GM21360 (cell line): ENCODE measurements at regions not wholly inside any gene's neighbourhood (a gene's known extent, or its start where the extent isn't known, plus 50 kb on each side); places are given as distances from the start of the nearest gene placed in this dataset.
A peak's percentile ranks its signal among the peaks of the same experiment; 100 is the strongest.

Experiments
- ATAC-seq: cut with Tn5 transposase; IDR thresholded peaks from one replicate; pipeline ENCODE4 v1.9.1; 2021; ENCODE audit warnings: mild to moderate bottlenecking, moderate library complexity; ENCODE audit not compliant: unreplicated experiment

DNA sequence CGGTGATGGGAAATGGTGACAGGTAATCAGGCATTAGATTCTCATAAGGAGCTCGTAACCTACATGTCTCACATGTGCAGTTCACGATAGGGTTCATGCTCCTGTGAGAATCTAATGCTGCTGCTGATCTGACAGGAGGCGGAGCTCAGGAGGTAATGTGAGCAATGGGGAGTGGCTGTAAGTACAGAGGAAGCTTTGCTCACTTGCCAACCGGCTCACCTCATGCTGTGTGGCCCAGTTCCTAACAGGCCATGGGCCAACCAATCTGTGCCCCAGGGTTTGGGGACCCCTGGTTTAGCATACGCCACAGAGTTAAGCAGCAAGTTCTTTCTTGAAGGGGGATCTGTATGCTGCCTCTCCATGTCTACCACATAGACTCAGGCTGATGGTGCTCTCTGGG, 133.1 kb downstream of the IQUB start:
- ATAC-seq = no peak

DNA sequence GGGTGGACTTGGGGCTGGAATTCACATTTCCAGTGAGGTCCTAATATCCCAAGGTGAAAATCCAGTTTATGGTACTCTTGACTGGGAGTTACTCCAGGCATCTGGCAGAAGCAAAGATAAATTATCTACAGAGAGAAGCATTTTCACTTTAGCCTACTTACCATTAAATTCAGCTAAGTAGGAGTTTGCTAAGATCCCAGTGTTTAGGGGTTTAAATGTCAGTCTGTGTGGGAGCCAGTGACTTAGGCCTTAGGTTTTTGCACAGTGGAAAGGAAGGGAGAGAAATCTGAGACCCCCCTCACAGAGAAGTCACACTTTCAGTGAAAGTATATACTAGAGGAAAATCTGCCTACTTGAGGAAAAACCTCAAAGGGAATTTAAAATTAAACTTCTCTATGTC, 134.2 kb downstream of the IQUB start:
- no peak for ATAC-seq

DNA sequence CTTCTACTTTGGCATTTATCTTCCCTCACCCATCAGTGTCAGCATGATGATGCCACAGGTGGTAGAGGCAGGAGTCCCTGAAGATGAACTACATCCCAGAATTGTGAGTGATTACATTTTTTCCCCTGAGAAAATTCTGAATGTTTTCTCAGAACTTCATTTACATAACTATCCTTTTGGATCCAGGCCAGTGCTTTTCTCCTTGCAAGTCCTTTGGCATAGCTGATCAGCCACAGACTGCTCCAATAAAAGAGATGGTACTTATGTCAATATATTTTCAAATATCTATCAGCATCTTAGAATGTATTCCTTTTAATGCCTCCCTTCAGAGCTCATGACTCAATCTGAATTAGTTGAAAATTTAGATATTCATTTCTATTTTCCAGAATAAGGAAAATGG, 135.5 kb downstream of the IQUB start:
- ATAC-seq = no peak

DNA sequence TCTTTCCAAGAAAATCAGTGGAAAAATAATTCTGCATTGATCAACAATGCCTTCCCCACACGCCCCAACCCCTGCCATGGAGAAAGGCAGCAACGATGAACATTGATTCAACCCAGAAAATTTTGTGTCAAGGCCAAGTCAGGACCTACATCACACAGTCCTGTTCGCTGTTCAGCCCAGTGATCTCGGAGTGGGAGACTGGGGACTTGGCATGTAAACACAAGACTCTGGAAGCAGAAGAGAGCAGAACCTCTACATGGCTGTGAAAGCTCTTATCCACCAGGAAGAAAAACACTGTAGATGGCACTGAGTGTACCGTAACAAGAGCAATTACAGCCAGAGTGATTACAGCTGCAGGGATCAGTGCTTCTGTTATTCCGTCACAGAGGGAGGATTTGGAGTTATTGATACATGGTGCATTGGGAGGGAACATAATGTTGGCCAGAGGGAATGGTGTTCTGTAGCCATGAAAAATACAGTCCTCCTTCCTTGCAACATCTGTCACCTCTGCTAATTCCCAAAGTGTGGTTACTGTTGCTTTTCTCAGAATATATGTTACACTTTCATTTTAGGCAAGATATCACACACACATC, 136.6 kb downstream of the IQUB start:
- no peak for ATAC-seq

DNA sequence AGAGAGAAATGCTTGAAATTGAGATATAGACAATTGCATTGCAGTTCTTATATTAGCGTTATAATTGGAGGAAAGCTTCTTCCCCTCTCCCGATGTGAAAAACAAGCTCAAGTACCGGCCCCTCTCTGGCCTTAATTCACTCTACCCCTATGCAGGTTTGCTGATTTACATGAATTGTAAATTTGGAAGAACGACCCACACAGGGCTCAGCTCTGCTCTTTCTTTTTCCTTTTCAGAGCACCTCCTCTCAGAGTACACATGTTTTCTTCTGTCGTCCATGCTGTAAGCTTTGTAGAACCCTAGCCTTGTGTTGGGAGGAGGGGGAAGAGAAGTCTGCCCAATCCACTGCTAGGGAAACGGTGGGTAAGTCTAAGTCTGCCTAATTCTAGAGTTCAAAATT, 140.8 kb downstream of the IQUB start:
- ATAC-seq = no peak

DNA sequence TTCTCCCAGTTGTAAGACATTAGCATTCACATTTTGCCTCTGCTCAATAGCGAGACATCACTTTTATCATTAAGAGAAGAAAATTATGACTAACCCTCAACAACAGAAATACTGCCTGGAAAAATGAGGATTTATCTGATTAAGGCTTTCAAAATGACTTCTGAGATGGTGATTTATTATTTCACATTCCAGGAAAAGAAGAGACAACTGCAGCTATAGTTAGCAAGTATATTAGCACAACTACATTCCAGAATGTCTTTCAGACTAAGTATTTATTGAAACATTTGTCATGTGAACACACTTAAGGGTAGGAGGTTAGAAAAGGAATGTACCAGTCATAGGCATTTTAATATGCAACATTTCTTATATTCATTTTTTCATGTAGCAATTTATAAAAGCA, 162.0 kb downstream of the IQUB start:
- ATAC-seq = no peak

DNA sequence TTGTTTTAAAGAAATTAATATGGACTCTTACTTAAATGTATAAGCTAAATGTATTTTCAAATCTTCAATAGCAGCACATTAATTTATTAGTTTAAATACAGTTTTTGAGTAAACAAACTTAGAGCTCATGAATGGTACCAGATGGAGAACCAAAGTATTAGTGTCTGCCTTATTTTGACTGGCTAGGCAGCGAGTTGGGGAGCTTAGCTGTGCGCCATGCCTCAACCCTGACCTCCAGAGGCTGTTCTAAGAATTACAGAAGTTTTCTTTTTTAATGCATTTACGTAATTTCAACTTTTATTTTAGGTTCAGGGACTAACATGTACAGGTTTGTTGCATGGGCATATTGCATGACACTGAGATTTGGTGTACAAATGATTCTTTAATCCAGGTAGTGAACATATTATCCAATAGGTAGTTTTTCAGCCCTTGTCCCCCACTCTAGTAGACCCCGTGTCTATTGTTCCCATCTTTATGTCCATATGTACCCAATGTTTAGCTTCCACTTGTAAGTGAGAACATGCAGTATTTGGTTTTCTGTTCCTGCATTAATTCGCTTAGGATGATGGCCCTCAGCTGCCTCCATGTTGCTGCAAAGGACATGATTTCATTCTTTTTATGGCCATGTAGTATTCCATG, 166.8 kb downstream of the IQUB start:
- ATAC-seq = peak; percentile 98

DNA sequence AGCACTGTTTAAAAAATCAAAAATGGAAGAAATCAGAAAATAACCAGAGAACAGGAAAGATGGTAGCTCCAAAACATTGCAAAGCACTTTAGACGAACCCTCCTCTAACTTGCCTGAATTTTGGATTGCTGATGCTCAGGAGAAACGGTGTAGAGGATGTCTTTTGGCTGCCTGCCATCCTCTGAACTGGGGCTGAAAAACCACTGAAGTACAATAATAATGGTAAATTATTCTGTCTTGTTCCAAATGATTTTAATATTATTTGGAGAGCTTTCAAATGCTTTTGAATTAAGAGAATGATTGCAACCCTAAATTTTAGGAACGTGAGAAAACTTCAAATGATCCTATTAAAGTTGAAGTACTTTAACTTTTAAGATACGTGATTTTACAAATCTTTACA, 167.3 kb upstream of the SLC13A1 start:
- ATAC-seq = no peak

DNA sequence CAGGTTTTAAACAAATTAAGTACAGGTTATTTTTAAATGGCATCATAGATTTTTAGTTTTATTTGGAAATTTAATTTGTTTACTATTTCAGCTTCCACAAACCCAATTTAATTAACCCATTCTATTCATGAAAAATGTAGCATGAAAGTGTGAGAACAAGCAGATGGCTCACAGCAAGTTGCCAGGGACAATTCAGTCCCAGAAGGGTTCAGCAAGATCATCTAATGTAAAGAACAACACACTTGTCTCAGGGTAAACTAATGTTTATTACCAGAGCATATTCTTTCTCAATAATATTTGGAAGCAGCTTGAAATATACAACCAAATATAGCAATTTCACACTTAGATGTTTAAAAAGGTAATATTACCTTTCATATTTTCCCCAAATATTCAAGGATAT, 166.9 kb upstream of the SLC13A1 start:
- no peak for ATAC-seq

DNA sequence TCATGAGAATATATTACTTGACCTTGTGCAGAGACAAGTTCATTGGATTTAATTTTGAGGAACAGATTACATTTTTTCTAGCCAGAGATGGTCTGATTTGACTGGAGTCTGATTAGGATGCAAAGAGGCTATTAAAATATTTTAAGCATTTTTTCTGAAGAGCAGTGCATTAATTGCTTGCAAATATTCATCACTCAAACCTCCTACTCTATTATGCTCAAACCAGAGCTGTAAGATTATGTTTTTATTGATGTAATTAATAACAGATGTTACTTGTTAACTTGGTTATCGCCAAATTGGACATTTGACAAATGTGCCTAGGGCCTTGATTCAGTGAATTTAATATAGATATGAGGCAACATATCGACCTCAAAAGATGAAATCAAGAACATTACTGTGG, 160.9 kb upstream of the SLC13A1 start:
- ATAC-seq = no peak

DNA sequence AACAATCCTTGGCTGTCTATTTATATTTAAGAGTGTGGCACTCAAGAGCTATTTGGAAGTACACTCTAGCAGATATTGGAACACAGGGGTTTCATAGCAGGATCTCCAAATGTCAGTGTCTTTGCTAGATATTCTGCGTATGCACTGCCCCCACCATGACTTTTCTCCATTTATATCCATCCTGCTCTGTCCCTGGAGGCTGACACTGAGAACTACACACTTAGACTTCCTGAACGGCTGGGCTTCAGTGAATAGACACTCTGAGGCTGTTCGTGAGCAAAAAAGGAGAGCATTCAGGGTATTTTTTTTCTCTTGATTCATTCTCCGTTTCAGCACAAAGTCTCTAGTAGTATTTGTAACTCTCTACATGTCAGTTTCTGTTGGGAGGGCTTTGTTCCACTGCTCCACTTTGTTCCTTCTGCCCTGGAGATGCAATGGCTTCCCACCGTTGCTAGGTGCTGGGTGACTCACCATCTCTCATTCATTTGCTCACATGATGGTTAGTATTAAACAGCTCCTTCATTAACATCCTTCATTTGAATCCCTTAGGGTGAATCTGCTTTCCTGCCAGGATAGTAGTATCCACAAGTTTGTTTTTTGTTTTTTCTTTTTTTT, 155.9 kb upstream of the SLC13A1 start:
- peak; percentile 66 for ATAC-seq

DNA sequence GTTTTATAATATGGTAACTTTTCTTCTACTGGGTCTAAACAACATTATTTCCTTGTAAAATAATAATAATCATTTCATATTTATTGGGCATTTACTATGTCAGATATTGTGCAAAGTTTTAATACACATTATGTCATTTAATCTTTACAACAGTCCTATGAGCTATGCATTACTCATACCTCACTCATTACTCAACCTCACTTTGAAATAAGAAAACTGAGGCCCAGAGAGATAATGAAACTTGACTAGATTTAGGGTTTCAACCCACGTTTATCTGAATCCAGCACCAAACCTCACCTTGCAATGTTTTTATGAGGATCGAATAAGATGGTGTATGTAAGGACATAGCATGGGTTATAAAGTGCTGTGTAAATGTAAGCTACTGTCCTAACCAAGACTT, 153.2 kb upstream of the SLC13A1 start:
- ATAC-seq = no peak

DNA sequence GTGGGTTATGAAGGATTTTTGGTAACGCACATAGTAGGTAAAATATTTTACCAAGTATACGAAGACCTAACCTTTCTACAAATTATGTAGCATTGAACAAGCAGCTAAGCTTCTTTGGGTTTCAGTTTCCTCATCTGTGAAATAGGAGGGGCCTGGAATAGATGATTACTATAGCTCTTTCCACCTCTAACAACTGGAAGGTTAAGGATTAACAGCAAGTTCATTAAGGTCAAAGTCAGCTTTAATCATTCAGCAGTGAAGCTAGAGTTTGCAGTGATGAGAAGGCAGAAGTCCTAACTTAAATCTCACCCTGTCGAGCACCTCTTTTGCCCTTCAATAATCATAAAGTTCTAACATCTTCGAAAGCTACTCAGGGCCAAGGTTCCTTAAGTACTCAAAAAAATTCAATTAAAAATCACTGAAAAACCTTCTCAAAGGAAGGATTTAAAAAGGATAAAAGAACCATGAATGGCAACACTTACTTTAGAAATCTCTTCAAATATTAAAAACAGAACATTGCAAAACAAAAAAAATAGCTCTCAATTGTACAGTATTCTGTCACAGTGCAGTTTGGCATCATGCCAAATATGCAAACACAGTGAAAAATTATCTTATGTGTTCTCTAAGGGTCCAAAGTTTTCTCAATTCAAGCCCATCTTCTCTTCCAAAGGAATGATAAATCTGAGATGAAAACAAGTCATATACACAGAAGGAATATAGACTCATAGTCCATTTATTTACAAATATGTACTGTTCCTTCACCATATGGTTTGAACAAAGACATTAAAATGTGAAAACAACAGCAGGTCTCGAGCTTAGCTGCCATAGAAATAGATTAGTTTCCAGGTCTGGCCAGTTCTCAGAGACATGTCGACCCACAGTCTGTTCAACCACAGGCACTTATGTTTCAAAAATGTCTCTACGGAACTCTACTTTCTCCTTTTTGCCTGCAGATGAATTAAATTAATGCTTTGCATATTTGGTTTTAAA, 152.0 kb upstream of the SLC13A1 start:
- ATAC-seq = no peak

DNA sequence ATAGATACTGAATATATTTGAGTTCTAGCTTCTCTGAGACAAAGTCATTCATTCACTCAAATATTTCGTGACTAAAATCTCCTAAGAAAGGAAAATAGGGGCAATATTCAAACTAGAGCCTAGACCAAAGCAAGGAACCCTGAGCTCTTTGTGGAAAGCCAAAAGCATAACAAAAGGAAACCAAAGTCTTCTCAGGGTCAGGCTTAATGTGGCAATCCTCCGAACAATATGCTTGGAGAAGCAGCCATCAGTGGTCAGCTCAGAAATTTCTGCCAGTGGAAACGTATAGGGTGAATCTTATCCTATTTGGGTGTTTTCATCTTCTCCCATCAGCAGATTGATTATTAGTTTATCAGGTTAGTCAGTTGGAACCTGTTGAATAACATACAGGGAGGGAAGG, 151.3 kb upstream of the SLC13A1 start:
- ATAC-seq = no peak

DNA sequence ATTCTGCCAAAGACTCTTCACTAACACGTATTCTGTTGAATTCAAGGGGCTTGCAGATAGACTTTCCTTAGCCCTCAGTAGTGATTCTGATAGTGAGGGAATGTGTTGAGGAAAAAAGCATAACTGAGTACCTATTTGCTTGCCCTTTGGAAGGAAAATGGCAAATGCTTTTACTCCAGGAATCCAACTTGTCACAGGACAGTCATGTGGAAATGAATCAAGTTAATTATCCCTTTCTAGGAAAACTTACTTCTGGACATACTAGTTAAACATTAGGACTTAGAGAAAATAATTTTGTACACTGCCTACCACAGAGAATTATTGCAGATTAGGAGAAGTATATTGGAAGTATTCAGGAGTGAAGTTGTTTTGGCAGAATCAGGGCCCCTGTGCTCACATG, 148.9 kb upstream of the SLC13A1 start:
- no peak for ATAC-seq

DNA sequence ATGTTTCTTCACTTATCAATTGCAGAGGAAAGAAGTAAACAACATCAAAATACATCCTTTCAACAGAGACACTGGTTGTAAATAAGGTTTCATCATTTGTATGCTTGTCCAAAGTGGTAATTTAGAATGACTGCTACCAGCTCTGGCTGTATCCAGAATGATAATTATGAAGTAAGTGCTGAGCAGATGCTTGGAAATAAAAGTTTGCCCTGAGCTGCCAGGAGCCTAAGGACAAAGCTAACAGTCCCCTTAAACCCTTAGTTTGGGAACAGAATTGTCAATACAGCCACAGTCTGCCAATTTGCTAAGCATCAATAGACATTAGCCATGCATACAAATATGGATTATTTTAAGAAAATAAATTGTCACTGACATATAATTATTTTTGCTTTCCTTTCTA, 147.0 kb upstream of the SLC13A1 start:
- ATAC-seq = no peak

DNA sequence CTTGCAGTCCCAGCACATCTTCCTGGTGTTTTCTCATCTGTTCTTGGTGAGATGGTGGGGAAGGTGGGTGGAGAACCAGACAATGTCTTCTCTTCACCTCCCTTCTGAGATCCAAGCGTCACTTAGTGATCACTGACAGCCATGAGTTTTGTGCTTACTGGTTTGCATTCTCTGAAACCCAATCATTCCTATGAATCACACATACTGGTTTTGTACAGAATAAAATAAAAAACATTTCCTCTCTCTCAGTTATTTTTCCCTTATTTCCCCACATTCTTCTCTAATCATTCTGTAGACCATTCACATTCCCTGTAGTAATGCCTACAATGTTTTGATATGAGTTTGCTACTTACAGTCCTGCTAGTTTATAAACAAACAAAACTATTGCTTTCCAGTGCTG, 143.8 kb upstream of the SLC13A1 start:
- no peak for ATAC-seq

DNA sequence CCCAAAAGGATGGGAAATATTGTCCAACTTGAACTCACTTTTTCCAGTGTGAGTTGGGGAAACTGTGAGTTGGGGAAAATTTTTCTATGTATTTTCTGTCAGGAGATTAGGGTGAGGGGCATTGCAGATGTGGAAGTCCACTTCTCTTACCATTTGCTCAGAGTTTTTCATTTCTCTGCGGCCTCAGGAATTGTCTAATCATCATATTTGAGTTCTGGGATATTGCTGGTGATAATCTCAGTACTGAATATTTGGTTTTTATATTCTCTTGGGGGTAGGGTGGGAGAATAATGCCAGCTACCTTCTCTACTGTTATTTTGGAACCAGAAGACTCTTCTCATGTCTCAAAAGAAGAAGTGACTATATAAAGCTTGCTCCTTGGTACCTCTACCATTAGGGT, 141.3 kb upstream of the SLC13A1 start:
- ATAC-seq = no peak

DNA sequence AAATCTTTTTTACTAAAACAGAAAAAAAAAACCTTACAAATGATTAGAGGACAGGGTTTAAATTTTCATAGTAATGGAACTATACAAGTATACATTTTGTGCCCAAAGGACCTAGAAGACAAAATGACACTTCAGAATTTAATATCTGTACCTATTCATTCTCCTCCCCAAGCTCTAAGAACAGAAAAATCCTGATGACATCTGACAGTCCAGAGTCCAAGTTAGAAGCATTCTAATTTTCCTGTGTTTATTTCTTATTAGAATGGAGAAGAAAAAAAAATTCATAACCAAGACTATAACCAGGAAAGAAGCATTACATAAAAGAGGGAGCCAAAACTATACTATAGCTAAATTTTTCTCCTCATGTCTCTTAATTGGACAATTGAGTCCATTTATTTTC, 138.9 kb upstream of the SLC13A1 start:
- no peak for ATAC-seq

DNA sequence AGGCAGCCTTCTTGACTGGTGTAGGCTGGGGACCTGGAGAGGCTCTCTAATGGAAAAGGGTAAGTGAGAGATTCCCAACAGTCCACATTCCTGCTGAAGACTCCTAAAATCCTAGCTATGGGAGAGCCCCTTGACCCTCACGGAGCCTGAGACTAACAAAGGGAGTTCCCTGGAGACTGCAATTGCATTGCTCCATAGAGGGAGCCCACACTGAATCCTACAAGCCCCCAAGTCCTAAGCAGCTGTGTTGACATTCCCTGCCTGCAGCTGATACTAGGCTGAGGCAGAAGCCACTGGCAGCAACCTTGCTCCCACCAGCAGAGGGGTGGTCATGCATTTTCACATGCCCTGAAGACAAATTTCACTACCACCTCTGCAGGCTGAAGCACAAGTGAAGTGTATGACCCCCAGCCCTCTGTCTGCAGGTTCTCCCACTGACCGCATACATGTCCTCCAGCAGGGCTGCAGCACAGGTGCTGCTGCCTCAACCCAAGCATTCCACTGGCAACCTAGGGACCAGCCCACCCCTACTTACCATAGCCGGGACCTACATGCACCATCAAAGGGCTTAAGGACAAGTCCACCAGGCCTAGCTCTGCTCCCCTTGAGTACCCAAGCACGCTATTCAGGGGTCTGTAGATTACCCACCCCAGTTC, 130.3 kb upstream of the SLC13A1 start:
- ATAC-seq = no peak

DNA sequence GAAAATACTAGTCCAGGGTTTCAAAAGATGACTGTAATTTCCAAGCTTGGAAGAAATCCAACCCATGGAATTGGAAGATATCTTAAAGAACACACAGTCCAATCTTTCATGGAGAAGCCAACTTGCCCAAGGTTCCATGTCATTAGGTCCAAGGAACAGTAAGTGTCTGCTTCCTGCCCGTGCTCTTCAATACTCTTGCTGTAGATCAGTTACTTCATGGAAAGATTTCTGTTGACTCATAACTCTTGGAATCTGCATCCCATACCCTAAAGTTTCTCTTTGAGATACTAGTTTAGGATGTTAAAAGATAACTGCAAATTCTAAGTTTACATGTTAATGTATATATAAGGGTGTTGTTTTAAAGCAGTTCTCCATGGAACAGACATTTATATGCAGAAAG, 127.9 kb upstream of the SLC13A1 start:
- no peak for ATAC-seq
